DND-41 (cell line): ENCODE measurements at regions not wholly inside any gene's neighbourhood (a gene's known extent, or its start where the extent isn't known, plus 50 kb on each side); places are given as distances from the start of the nearest gene placed in this dataset.

Experiments
- ATAC-seq: fragments of 200-7000 bp; cut with Tn5 transposase; 3 replicates; pipeline ENCODE4 v1.9.1; 2021; ENCODE audit warnings: low read depth; ENCODE audit not compliant: insufficient read depth
- DNase-seq: peaks from one replicate; pipeline ENCODE4 v3.0.0-alpha.2; 2020
- H2AFZ ChIP-seq: 2 replicates; pipeline ENCODE4 v1.6.0; 2012; ENCODE audit warnings: low read depth, low read length
- H3K27ac ChIP-seq: 2 replicates; pipeline ENCODE4 v1.5.1; 2012; ENCODE audit warnings: low read length, inconsistent platforms
- H3K27me3 ChIP-seq: fragments of 200-600 bp; sonication (generic); 2 replicates; pipeline ENCODE4 v1.6.0; 2012; ENCODE audit warnings: low read length, mild to moderate bottlenecking, inconsistent platforms; ENCODE audit not compliant: insufficient read depth, poor library complexity
- H3K36me3 ChIP-seq: 2 replicates; pipeline ENCODE4 v1.5.1; 2012; ENCODE audit warnings: low read length, inconsistent platforms; ENCODE audit not compliant: insufficient read depth
- H3K4me1 ChIP-seq: 2 replicates; pipeline ENCODE4 v1.5.1; 2012; ENCODE audit warnings: mild to moderate bottlenecking, low read length; ENCODE audit not compliant: insufficient read depth
- H3K4me2 ChIP-seq: 2 replicates; pipeline ENCODE4 v1.6.0; 2012; ENCODE audit warnings: mild to moderate bottlenecking, moderate library complexity, low read length, inconsistent platforms; ENCODE audit not compliant: insufficient read depth
- H3K4me3 ChIP-seq, 2 experiments: fragments of 200-600 bp in 1 of 2; shearing (Covaris generic) in 1 of 2; 2 replicates each; pipeline ENCODE4 v1.5.1; 2012 to 2016; ENCODE audit warnings: inconsistent platforms in 2 of 2, low read length in 2 of 2, mild to moderate bottlenecking in 2 of 2, low read depth in 1 of 2, moderate library complexity in 1 of 2
- H3K79me2 ChIP-seq: 2 replicates; pipeline ENCODE4 v1.6.0; 2012; ENCODE audit warnings: low read length, inconsistent platforms; ENCODE audit not compliant: insufficient read depth
- H3K9ac ChIP-seq: 2 replicates; pipeline ENCODE4 v1.6.0; 2012; ENCODE audit warnings: low read depth, mild to moderate bottlenecking, inconsistent platforms, low read length, moderate library complexity
- H3K9me3 ChIP-seq: 2 replicates; pipeline ENCODE4 v1.5.1; 2012; ENCODE audit warnings: low read length, moderate library complexity, mild to moderate bottlenecking, inconsistent platforms; ENCODE audit not compliant: insufficient read depth, severe bottlenecking
- H4K20me1 ChIP-seq: 2 replicates; pipeline ENCODE4 v1.6.0; 2012; ENCODE audit warnings: low read length; ENCODE audit not compliant: insufficient read depth
- CTCF ChIP-seq: IDR thresholded peaks from 2 replicates; pipeline ENCODE4 v1.5.1; 2012; ENCODE audit warnings: borderline replicate concordance, low read length, moderate library complexity, mild to moderate bottlenecking; ENCODE audit not compliant: poor library complexity, severe bottlenecking; ENCODE audit errors: extremely low read depth
- EZH2 ChIP-seq: IDR thresholded peaks from 3 replicates; pipeline ENCODE4 v1.6.1; 2012; ENCODE audit warnings: borderline replicate concordance, low read depth, mild to moderate bottlenecking, moderate library complexity, low read length, inconsistent platforms; ENCODE audit not compliant: severe bottlenecking

GRCh38 chr2:11005032-11005431 lies 93.3 kb downstream of the KCNF1 start:
- Histone ChIP-seq H3K27ac (no peak overlapping the region), H3K4me3 (no peak overlapping the region), H3K4me1 (no peaks in the 10 kb centered on the region), H3K36me3 (no peaks in the 10 kb centered on the region), H3K27me3 (peaks cover 7% of the 10 kb centered on the region), H3K4me2 (no peak overlapping the region), H3K9me3 (no peaks in the 10 kb centered on the region), H3K79me2 (no peaks in the 10 kb centered on the region), H3K9ac (no peak overlapping the region), H4K20me1 (no peaks in the 10 kb centered on the region), H2AFZ (no peak overlapping the region)
- DNase-seq (no peak), ATAC-seq (no peak)
- TF ChIP-seq EZH2 (no peak), CTCF (no peak)

- H3K9me3 ChIP-seq: no peaks in the 10 kb centered on the region
- no peak for ATAC-seq
- H3K27me3 ChIP-seq: peaks cover 7% of the 10 kb centered on the region
- TF ChIP-seq CTCF: no peak
- TF ChIP-seq EZH2: no peak
- H3K9ac ChIP-seq: no peak overlapping the region
- H3K27ac ChIP-seq: no peak overlapping the region
- H3K79me2 ChIP-seq: no peaks in the 10 kb centered on the region
- no peak overlapping the region for H3K4me2 ChIP-seq
- no peak overlapping the region for H3K4me3 ChIP-seq
- no peak overlapping the region for H2AFZ ChIP-seq
- H3K4me1 ChIP-seq: no peaks in the 10 kb centered on the region
- no peaks in the 10 kb centered on the region for H4K20me1 ChIP-seq
- DNase-seq: no peak
- no peaks in the 10 kb centered on the region for H3K36me3 ChIP-seq
Observed at GRCh38 chr2:11006191-11006590, 94.5 kb downstream of the KCNF1 start.

- Histone ChIP-seq H3K79me2 (no peaks in the 10 kb centered on the region), H3K4me1 (no peaks in the 10 kb centered on the region), H2AFZ (no peak overlapping the region), H3K4me2 (no peak overlapping the region), H4K20me1 (no peaks in the 10 kb centered on the region), H3K4me3 (no peak overlapping the region), H3K36me3 (no peaks in the 10 kb centered on the region), H3K9me3 (no peaks in the 10 kb centered on the region), H3K27ac (no peak overlapping the region), H3K9ac (no peak overlapping the region), H3K27me3 (peaks cover 7% of the 10 kb centered on the region)
- TF ChIP-seq CTCF (no peak), EZH2 (no peak)
- DNase-seq (no peak), ATAC-seq (no peak)
Observed at GRCh38 chr2:11007331-11008264, 95.9 kb downstream of the KCNF1 start.
